ENCODE measurements at regions not wholly inside any gene's neighbourhood (a gene's known extent, or its start where the extent isn't known, plus 50 kb on each side); places are given as distances from the start of the nearest gene placed in this dataset.

DNA sequence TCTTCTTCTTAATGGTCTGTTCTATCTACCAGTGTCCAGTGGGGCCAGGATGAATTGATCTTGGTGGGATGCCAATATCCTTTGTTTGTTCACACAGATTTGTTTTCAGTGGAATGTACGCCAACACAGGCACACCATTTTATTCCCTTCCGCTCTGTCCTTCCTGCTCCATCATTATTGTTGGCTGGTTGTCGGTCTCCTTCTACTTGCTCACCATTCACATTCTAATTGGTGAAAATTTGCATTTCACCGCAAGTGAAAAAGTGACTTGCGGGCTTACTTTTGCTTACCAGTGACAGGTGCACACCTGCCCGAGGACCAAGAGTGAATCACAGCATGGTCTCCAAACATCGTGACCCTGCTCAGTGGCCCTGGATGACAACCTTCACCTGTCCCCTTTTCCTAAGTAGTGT, 148.3 kb downstream of the NOC3L start:
- Histone ChIP-seq H3K4me2 (ENCODE audit: insufficient read depth, low read length) (no peak overlapping the region), H3K4me3 (ENCODE audit: insufficient read depth, low read length) (no peak overlapping the region), H3K27ac (ENCODE audit: low read depth, low read length) (no peak overlapping the region), H4K20me1 (ENCODE audit: insufficient read depth, low read length) (no peaks in the 10 kb centered on the region), H3K4me1 (ENCODE audit: insufficient read depth, low read length) (peaks cover 3% of the 10 kb centered on the region), H3K36me3 (ENCODE audit: insufficient read depth, low read length) (no peaks in the 10 kb centered on the region), H3K27me3 (ENCODE audit: insufficient read depth, low read length) (no peaks in the 10 kb centered on the region), H2AFZ (ENCODE audit: low read length) (no peak overlapping the region), H3K9me3 (ENCODE audit: low read depth, low read length) (no peaks in the 10 kb centered on the region), H3K79me2 (ENCODE audit: insufficient read depth, low read length) (no peaks in the 10 kb centered on the region)
- TF ChIP-seq, protein P1, sequence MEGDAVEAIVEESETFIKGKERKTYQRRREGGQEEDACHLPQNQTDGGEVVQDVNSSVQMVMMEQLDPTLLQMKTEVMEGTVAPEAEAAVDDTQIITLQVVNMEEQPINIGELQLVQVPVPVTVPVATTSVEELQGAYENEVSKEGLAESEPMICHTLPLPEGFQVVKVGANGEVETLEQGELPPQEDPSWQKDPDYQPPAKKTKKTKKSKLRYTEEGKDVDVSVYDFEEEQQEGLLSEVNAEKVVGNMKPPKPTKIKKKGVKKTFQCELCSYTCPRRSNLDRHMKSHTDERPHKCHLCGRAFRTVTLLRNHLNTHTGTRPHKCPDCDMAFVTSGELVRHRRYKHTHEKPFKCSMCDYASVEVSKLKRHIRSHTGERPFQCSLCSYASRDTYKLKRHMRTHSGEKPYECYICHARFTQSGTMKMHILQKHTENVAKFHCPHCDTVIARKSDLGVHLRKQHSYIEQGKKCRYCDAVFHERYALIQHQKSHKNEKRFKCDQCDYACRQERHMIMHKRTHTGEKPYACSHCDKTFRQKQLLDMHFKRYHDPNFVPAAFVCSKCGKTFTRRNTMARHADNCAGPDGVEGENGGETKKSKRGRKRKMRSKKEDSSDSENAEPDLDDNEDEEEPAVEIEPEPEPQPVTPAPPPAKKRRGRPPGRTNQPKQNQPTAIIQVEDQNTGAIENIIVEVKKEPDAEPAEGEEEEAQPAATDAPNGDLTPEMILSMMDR (IDR thresholded peaks at IDR 0.05; ENCODE audit: extremely low read depth, low read depth, low read length), result no peak
- DNase-seq (ENCODE audit: insufficient read length, low spot score, missing footprints), result no peak

DNA sequence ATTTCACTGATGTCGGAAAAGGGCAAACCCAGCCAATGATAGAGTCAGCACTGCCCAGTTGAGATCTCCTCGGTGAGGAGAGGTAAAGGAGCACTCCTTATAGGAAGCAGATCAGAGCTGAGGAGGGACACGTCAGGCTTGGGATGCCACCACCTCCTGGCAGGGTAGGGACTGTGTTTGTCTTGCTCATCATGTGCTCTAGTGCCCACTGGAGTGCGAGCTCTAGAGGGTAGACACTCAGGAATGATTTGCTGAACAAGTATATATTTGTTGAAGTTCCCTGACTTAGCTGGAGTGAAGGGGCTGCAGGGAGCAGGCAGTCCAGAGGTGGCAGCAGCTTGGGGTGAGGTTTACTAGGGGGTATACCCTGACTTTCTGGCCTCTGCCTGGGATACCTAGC, 146.5 kb downstream of the NOC3L start:
- Histone ChIP-seq H4K20me1 (ENCODE audit: insufficient read depth, low read length) (no peaks in the 10 kb centered on the region), H3K4me2 (ENCODE audit: insufficient read depth, low read length) (no peak overlapping the region)
- TF ChIP-seq, protein P1 (IDR thresholded peaks at IDR 0.05; ENCODE audit: extremely low read depth, low read depth, low read length), result no peak

DNA sequence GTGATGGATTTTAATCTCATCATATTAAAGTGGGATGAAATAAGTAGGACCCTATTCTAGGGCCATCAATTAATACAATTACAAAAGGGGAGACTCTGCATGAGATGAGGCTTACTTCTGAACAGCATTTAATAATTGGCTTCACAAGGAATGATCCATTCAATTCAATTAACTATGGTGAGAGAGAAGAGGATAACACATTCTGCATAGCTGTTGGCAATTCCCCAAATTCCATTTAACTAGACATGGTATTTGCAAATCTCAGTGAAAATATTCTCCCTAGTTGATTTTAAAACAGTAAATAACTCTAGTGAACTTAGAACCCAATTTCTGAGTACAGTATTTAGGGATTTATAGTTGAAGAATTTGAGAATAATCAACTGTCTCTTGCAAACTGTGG, 145.3 kb downstream of the NOC3L start:
- Histone ChIP-seq H3K4me3 (ENCODE audit: insufficient read depth, low read length) (no peak overlapping the region), H3K9me3 (ENCODE audit: low read depth, low read length) (no peaks in the 10 kb centered on the region), H3K4me2 (ENCODE audit: insufficient read depth, low read length) (no peak overlapping the region), H3K27ac (ENCODE audit: low read depth, low read length) (no peak overlapping the region), H2AFZ (ENCODE audit: low read length) (no peak overlapping the region), H3K4me1 (ENCODE audit: insufficient read depth, low read length) (peaks cover 8% of the 10 kb centered on the region), H4K20me1 (ENCODE audit: insufficient read depth, low read length) (no peaks in the 10 kb centered on the region), H3K36me3 (ENCODE audit: insufficient read depth, low read length) (no peaks in the 10 kb centered on the region), H3K79me2 (ENCODE audit: insufficient read depth, low read length) (no peaks in the 10 kb centered on the region), H3K27me3 (ENCODE audit: insufficient read depth, low read length) (no peaks in the 10 kb centered on the region)
- DNase-seq (ENCODE audit: insufficient read length, low spot score, missing footprints), result no peak
- TF ChIP-seq, protein P1 (IDR thresholded peaks at IDR 0.05; ENCODE audit: extremely low read depth, low read depth, low read length), result no peak

More for the DNA sequence above, 146.5 kb downstream of the NOC3L start:
- H3K4me3 ChIP-seq (ENCODE audit: insufficient read depth, low read length), result no peak overlapping the region
- no peaks in the 10 kb centered on the region for H3K79me2 ChIP-seq (ENCODE audit: insufficient read depth, low read length)
- H3K9me3 ChIP-seq (ENCODE audit: low read depth, low read length), result no peaks in the 10 kb centered on the region
- H3K4me1 ChIP-seq (ENCODE audit: insufficient read depth, low read length), result peaks cover 8% of the 10 kb centered on the region
- no peaks in the 10 kb centered on the region for H3K27me3 ChIP-seq (ENCODE audit: insufficient read depth, low read length)
- H2AFZ ChIP-seq (ENCODE audit: low read length), result no peak overlapping the region
- H3K36me3 ChIP-seq (ENCODE audit: insufficient read depth, low read length), result no peaks in the 10 kb centered on the region
- DNase-seq (ENCODE audit: insufficient read length, low spot score, missing footprints), result no peak
- H3K27ac ChIP-seq (ENCODE audit: low read depth, low read length), result no peak overlapping the region

DNA sequence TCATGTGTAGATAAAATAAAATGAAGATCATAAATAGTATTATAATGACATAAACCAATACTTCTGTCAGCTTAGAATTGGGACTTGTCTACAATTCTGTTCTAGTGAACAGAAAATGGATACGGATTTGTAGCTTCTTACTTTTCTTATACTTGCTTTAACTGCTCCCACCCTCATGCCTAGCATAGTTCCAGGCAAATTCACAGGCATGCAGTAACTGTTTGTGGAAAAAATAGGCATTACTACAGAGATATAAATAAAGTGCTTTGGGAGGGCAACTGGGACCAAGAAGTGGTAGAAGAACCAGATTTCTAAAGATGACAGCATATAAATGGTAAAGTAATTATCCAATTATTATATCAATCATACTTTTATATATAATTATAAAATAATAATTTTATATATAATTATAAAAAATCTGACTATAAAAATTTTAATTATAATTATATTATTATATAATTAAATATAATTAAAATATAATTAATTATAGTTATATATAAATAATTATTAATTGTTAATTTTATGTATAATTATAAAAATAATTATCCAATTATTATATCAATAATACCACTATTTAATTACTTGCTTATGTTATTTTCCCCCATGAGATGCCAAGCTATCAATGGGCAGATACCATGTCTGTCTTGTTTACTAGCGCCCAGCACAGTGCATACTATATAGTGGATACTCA, 144.1 kb downstream of the NOC3L start:
- no peak overlapping the region for H3K27ac ChIP-seq (ENCODE audit: low read depth, low read length)
- H3K79me2 ChIP-seq (ENCODE audit: insufficient read depth, low read length), result no peaks in the 10 kb centered on the region
- H3K9me3 ChIP-seq (ENCODE audit: low read depth, low read length), result no peaks in the 10 kb centered on the region
- TF ChIP-seq, protein P1 (IDR thresholded peaks at IDR 0.05; ENCODE audit: extremely low read depth, low read depth, low read length), result no peak
- no peaks in the 10 kb centered on the region for H3K27me3 ChIP-seq (ENCODE audit: insufficient read depth, low read length)
- H4K20me1 ChIP-seq (ENCODE audit: insufficient read depth, low read length), result no peaks in the 10 kb centered on the region
- DNase-seq (ENCODE audit: insufficient read length, low spot score, missing footprints), result no peak
- no peaks in the 10 kb centered on the region for H3K36me3 ChIP-seq (ENCODE audit: insufficient read depth, low read length)
- peaks cover 5% of the 10 kb centered on the region for H3K4me1 ChIP-seq (ENCODE audit: insufficient read depth, low read length)
- no peak overlapping the region for H3K4me2 ChIP-seq (ENCODE audit: insufficient read depth, low read length)
- no peak overlapping the region for H2AFZ ChIP-seq (ENCODE audit: low read length)
- no peak overlapping the region for H3K4me3 ChIP-seq (ENCODE audit: insufficient read depth, low read length)
